HPDE6-E6E7 (cell line): ENCODE measurements at regions not wholly inside any gene's neighbourhood (a gene's known extent, or its start where the extent isn't known, plus 50 kb on each side); places are given as distances from the start of the nearest gene placed in this dataset.
"Not testable (repeated sequence)": the region's sequence is repeated elsewhere in the genome, so short reads cannot be mapped to it uniquely, and the experiment has no call there.

Source experiments
- DNase-seq: peaks from one replicate; pipeline ENCODE4 v3.0.0; 2011; ENCODE audit warnings: missing footprints; ENCODE audit errors: extremely low spot score

GRCh38 chr15:95636107-95636506 lies 694.4 kb upstream of the NR2F2 start:
- no peak for DNase-seq

GRCh38 chr15:95637234-95637633 lies 693.3 kb upstream of the NR2F2 start:
- not testable (repeated sequence) for DNase-seq

GRCh38 chr15:95639208-95639607 lies 691.3 kb upstream of the NR2F2 start:
- DNase-seq, result no peak

GRCh38 chr15:95644100-95644875 lies 686.2 kb upstream of the NR2F2 start:
- no peak for DNase-seq

- DNase-seq, result no peak
Measured at GRCh38 chr15:95645791-95646338, 684.6 kb upstream of the NR2F2 start.

- DNase-seq, result no peak
Measured at GRCh38 chr15:95646484-95647273, 683.8 kb upstream of the NR2F2 start.

GRCh38 chr15:95647531-95648277 lies 682.8 kb upstream of the NR2F2 start:
- no peak for DNase-seq

GRCh38 chr15:95653361-95653805 lies 677.1 kb upstream of the NR2F2 start:
- no peak for DNase-seq

- DNase-seq, result no peak
Measured at GRCh38 chr15:95655089-95655607, 675.4 kb upstream of the NR2F2 start.

- DNase-seq, result no peak
Measured at GRCh38 chr15:95656595-95656994, 673.9 kb upstream of the NR2F2 start.

GRCh38 chr15:95658799-95659198 lies 671.7 kb upstream of the NR2F2 start:
- no peak for DNase-seq

GRCh38 chr15:95659656-95660055 lies 670.8 kb upstream of the NR2F2 start:
- DNase-seq, result no peak

- no peak for DNase-seq
Measured at GRCh38 chr15:95662638-95663037, 667.9 kb upstream of the NR2F2 start.

GRCh38 chr15:95663156-95664100 lies 667.1 kb upstream of the NR2F2 start:
- no peak for DNase-seq

GRCh38 chr15:95664450-95664849 lies 666.0 kb upstream of the NR2F2 start:
- DNase-seq, result no peak

GRCh38 chr15:95669146-95669922 lies 661.2 kb upstream of the NR2F2 start:
- DNase-seq, result no peak

GRCh38 chr15:95674031-95674430 lies 656.5 kb upstream of the NR2F2 start:
- DNase-seq, result no peak

GRCh38 chr15:95676500-95676899 lies 654.0 kb upstream of the NR2F2 start:
- no peak for DNase-seq

GRCh38 chr15:95679847-95680582 lies 650.5 kb upstream of the NR2F2 start:
- DNase-seq, result no peak
